Endothelial cell of umbilical vein (primary cell): ENCODE measurements at regions not wholly inside any gene's neighbourhood (a gene's known extent, or its start where the extent isn't known, plus 50 kb on each side); places are given as distances from the start of the nearest gene placed in this dataset.

Experiments
- BruUV-seq: library from RNA; stranded (reverse); fragments of 400-500 nt; replicated peaks from 2 replicates; lab custom pipeline; 2021; lab: Mats Ljungman, UMichigan
- CTCF ChIA-PET: fragments of 300-600, 350-600 bp; sonication (Branson Sonifier 250); formaldehyde crosslinking; loops from one replicate; lab custom pipeline; 2021; ENCODE audit warnings: antibody characterized with exemption, inconsistent platforms; lab: Charles Lee
- POLR2A ChIA-PET: fragments of 300-600, 350-600 bp; sonication (Branson Sonifier 250); formaldehyde crosslinking; loops from one replicate; lab custom pipeline; 2021; ENCODE audit warnings: antibody characterized with exemption, inconsistent platforms; lab: Charles Lee
- DNase-seq: peaks from one replicate; pipeline ENCODE4 v3.0.0-alpha.2; 2011; ENCODE audit warnings: low read depth, low spot score
- FAIRE-seq: peaks from 2 replicates; lab custom pipeline; 2011; peaks lifted over from hg19 to GRCh38; lab: Jason Lieb, UNC
- H2AFZ ChIP-seq: 2 replicates; pipeline ENCODE4 v1.6.0; 2012; ENCODE audit warnings: low read depth, low read length, control low read depth, inconsistent platforms
- H3K27ac ChIP-seq: 2 replicates; pipeline ENCODE4 v1.5.1; 2011; ENCODE audit warnings: low read depth, mild to moderate bottlenecking, control low read depth, low read length, moderate library complexity; ENCODE audit not compliant: insufficient read depth
- H3K27me3 ChIP-seq, 2 experiments: 2 replicates each; pipeline versions ENCODE4 v1.6.0 to v1.6.1; 2011; ENCODE audit warnings: low read length in 2 of 2, mixed read lengths in 1 of 2; ENCODE audit not compliant: control insufficient read depth in 2 of 2, insufficient read depth in 2 of 2
- H3K36me3 ChIP-seq, 2 experiments: 2 replicates in 1 of 2; 3 replicates in 1 of 2; pipeline ENCODE4 v1.5.1; 2011; ENCODE audit warnings: low read length in 2 of 2, mild to moderate bottlenecking in 1 of 2, moderate library complexity in 1 of 2; ENCODE audit not compliant: control insufficient read depth in 2 of 2, insufficient read depth in 2 of 2; ENCODE audit errors: extremely low read depth in 1 of 2
- H3K4me1 ChIP-seq: 3 replicates; pipeline ENCODE4 v1.5.1; 2011; ENCODE audit warnings: mild to moderate bottlenecking, low read length; ENCODE audit not compliant: control insufficient read depth, insufficient read depth; ENCODE audit errors: extremely low read depth
- H3K4me2 ChIP-seq: 2 replicates; pipeline ENCODE4 v1.6.1; 2011; ENCODE audit warnings: low read length, control low read depth, mixed read lengths; ENCODE audit not compliant: insufficient read depth
- H3K4me3 ChIP-seq, 3 experiments: fragments of 200-600 bp in 1 of 3; sonication (generic), shearing (Covaris generic) in 1 of 3; replicated peaks in 1 of 3; 2 replicates each; pipeline ENCODE4 v1.5.1; 2011 to 2016; ENCODE audit warnings: control low read depth in 3 of 3, low read length in 3 of 3, mild to moderate bottlenecking in 2 of 3, inconsistent platforms in 1 of 3, low read depth in 1 of 3, moderate library complexity in 1 of 3; ENCODE audit not compliant: insufficient read depth in 1 of 3
- H3K79me2 ChIP-seq: 2 replicates; pipeline ENCODE4 v1.6.0; 2012; ENCODE audit warnings: low read length, inconsistent platforms; ENCODE audit not compliant: control insufficient read depth, insufficient read depth
- H3K9ac ChIP-seq: replicated peaks from 2 replicates; pipeline ENCODE3; 2011; ENCODE audit warnings: low read length, control low read depth; ENCODE audit not compliant: insufficient read depth; ENCODE audit errors: extremely low read depth
- H3K9me1 ChIP-seq: replicated peaks from 3 replicates; pipeline ENCODE4 v1.6.0; 2011; ENCODE audit warnings: mild to moderate bottlenecking, low read length; ENCODE audit not compliant: control insufficient read depth, insufficient read depth; ENCODE audit errors: extremely low read depth
- H3K9me3 ChIP-seq: replicated peaks from 2 replicates; pipeline ENCODE4 v1.5.1; 2012; ENCODE audit warnings: low read length, inconsistent platforms; ENCODE audit not compliant: control insufficient read depth, insufficient read depth
- H4K20me1 ChIP-seq: replicated peaks from 2 replicates; pipeline ENCODE3; 2011; ENCODE audit warnings: mild to moderate bottlenecking, low read length; ENCODE audit not compliant: control insufficient read depth, insufficient read depth; ENCODE audit errors: extremely low read depth
- CTCF ChIP-seq, 2 donors: IDR thresholded peaks; 1 replicate in 1 of 2; 2 replicates in 1 of 2; pipeline ENCODE4 v1.5.1; 2011; ENCODE audit warnings: low read length in 2 of 2, mild to moderate bottlenecking in 2 of 2, moderate library complexity in 2 of 2, control low read depth in 1 of 2, inconsistent platforms in 1 of 2, low read depth in 1 of 2; ENCODE audit not compliant: insufficient read depth in 1 of 2; ENCODE audit errors: extremely low read depth in 1 of 2
- EZH2 ChIP-seq: IDR thresholded peaks from 2 replicates; pipeline ENCODE4 v1.6.1; 2012; ENCODE audit warnings: borderline replicate concordance, low read depth, mild to moderate bottlenecking, moderate library complexity, low read length, inconsistent platforms; ENCODE audit not compliant: severe bottlenecking
- FOS ChIP-seq: IDR thresholded peaks from 2 replicates; pipeline ENCODE4 v1.6.1; 2011; ENCODE audit warnings: mild to moderate bottlenecking, low read length, moderate library complexity, borderline replicate concordance; ENCODE audit not compliant: insufficient read depth
- GATA2 ChIP-seq: IDR thresholded peaks from 2 replicates; pipeline ENCODE4 v1.7.0; 2011; ENCODE audit warnings: low read depth, mild to moderate bottlenecking, moderate library complexity, mixed read lengths, low read length; ENCODE audit not compliant: insufficient read length, insufficient read depth
- JUN ChIP-seq: IDR thresholded peaks from 2 replicates; pipeline ENCODE4 v1.6.1; 2011; ENCODE audit warnings: borderline replicate concordance, low read depth; ENCODE audit not compliant: insufficient read length, insufficient read depth
- MAX ChIP-seq: IDR thresholded peaks from 2 replicates; pipeline ENCODE4 v1.6.1; 2011; ENCODE audit not compliant: insufficient read depth, insufficient read length
- MYC ChIP-seq: IDR thresholded peaks from one replicate; pipeline ENCODE4 v1.6.1; 2011; ENCODE audit warnings: mild to moderate bottlenecking, low read depth, low read length
- POLR2A ChIP-seq: IDR thresholded peaks from 2 replicates; pipeline ENCODE4 v1.6.1; 2012; ENCODE audit warnings: low read depth, mild to moderate bottlenecking, control low read depth, low read length
- POLR2AphosphoS5 ChIP-seq: IDR thresholded peaks from 2 replicates; pipeline ENCODE4 v1.6.1; 2012; ENCODE audit warnings: low read depth, mild to moderate bottlenecking, control low read depth, low read length, moderate library complexity; ENCODE audit not compliant: insufficient read depth
- dilution Hi-C: fragments of 300-500 bp; cut with MboI; formaldehyde crosslinking; loops from one replicate; pipeline ENCODE4 v1.15.0; 2019; ENCODE audit warnings: low sequenced_read_pairs; ENCODE audit not compliant: extremely low pct_ligation_motif_present
- intact Hi-C: fragments of 100-400 bp; cut with micrococcal nuclease; formaldehyde crosslinking; loops from one replicate; pipeline ENCODE4 v1.10.0; 2022

DNA sequence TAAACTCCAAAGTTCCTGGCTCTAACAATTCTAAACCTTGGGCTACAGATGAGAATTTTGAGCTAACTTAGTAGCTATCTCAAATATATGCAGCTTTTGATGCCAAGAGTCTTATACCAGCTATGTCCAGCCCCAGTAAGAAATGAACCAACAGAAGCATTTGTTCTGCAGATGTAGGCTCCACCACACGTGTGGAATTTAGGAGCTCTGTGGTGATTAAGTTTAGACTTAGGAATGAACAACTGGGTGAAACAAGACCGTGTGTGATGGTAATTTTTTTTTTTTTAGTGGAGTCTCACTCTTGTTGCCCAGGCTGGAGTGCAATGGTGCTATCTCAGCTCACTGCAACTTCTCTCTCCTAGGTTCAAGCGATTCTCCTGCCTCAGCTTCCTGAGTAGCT lies 179.7 kb downstream of the ANKRD30B start:
- Histone ChIP-seq H3K9me1 (no peaks in the 10 kb centered on the region), H3K9ac (no peak overlapping the region), H3K27me3 (no peaks in the 10 kb centered on the region), H3K27ac (no peak overlapping the region), H4K20me1 (no peaks in the 10 kb centered on the region), H3K4me2 (no peak overlapping the region), H3K4me1 (no peaks in the 10 kb centered on the region), H2AFZ (no peak overlapping the region), H3K4me3 (no peak overlapping the region), H3K9me3 (peaks cover 2% of the 10 kb centered on the region), H3K79me2 (no peaks in the 10 kb centered on the region), H3K36me3 (no peaks in the 10 kb centered on the region)
- ChIA-PET CTCF (no interaction called here), POLR2A (no interaction called here)
- TF ChIP-seq POLR2A (no peak), GATA2 (no peak), FOS (no peak), JUN (no peak), MAX (no peak), MYC (no peak), POLR2AphosphoS5 (no peak), CTCF (IDR thresholded peaks at IDR 0.05; ENCODE audit: extremely low read depth in 1 of 2, insufficient read depth in 1 of 2, low read depth in 1 of 2, low read length in 2 of 2) (no peak), EZH2 (no peak)
- BruUV-seq = no TSS peak
- no peak for FAIRE-seq
- dilution Hi-C loops = no loop called here
- intact Hi-C loops = loop anchor here (10.0 kb wide), 1 partner anchor 47 kb away; no protein-coding TSS in a partner anchor
- no peak for DNase-seq
